Superior temporal gyrus (tissue), 1 donor: ENCODE measurements at regions not wholly inside any gene's neighbourhood (a gene's known extent, or its start where the extent isn't known, plus 50 kb on each side); places are given as distances from the start of the nearest gene placed in this dataset.

Experiments
- DNase-seq: peaks from one replicate; pipeline ENCODE4 v3.0.0-alpha.2; 2016; ENCODE audit errors: extremely low spot score

DNA sequence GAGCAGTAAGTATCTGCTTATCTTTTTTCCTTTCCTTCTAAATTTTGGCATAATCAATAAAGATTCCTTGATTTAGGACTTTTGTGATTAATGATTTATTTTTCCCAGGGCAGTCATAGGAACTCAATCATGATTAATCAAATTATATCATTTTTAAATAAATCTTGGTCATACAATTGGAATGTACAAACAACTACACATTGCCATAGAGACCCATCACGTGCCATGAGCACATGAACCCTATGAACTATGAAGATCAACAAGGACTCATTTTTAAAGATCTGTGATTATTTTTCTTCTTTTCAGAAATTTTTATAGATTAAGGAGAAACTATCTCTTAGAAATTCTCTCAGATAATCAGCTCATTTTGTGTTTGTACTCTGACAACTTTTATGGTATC, 622.4 kb downstream of the BCKDHB start:
- DNase-seq: no peak

DNA sequence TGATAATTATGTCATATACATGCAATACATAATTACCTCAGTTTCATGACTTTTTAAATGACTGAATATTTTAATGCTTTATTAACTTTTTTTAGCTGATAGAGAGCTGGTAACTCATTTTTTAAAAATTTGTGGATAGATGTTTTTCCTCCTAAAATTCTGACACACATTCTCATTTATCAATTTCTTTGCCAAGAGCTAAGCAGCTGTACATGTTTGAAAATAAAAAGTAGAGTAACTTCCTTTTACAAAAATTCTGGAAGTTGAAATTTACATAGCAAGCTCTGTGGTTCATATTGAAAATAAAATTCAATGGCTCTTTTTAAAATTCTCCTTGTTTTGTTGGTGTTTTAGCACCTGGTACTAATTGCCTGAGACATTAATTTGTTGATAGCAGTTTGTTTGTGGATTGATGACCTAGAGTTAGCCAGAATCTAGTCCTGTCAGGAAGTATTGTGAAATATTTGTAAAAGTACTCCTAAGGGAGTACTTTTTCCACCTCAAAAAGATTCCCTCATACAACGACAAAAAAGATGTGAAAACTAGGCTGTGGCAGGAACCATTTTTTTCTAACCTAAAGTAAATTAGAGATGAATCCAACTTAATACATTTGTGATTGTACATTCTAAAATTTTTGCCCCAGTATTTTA, 621.8 kb downstream of the BCKDHB start:
- no peak for DNase-seq

DNA sequence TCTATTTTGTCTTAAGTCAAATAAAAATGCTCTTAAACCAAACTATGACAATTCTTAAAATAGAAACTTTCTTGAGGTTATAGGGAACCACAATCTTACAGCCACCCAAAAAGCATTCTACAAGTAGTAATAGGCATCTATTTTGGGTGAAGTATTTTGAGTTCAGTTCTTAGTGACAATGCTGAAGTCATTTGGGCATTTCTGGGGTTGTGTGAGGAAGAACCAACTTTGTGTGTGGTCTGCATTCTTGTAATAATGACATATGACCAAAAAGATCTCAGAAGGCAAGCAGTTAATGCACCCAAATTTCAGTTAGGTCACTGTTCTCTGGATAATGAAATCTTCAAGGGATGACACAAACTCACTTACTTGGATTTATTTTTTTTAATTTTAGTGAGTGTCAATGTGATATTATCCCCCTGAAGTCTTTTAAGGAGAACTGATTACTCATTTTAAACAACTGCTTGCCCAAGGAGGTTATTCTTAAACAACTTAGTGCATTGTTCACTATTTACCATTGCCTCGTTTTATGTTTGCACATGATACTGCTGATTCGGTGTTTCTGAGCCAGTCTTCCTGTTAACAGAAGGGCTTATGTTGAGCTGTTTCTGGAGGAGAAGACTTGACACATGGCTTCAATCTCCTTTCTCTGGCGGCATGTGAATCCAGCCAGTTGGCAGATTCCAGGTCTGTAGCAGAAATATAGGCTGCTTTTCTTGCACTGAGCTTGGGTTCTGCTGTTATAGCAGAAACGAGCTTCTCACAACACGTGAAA, 618.9 kb downstream of the BCKDHB start:
- no peak for DNase-seq

DNA sequence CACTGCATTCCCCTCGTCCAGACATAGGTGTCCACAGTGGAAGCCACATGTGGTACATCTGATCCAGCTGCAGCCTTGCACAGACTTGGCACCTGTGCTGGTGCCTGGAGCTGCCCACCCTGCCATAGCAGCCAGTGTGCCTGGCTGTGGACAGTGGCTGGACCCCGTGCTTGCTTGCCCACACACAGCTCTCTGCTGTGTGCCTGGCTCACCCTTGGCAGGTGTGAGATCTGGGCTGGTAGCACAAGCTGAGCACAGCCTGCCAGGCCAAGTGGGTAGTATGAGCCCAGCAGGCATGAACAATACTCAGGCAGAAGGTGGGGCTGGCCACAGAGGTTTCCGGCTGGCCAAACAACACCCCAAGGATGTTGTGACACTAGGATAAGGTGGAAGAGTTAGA, 614.4 kb downstream of the BCKDHB start:
- DNase-seq: no peak

DNA sequence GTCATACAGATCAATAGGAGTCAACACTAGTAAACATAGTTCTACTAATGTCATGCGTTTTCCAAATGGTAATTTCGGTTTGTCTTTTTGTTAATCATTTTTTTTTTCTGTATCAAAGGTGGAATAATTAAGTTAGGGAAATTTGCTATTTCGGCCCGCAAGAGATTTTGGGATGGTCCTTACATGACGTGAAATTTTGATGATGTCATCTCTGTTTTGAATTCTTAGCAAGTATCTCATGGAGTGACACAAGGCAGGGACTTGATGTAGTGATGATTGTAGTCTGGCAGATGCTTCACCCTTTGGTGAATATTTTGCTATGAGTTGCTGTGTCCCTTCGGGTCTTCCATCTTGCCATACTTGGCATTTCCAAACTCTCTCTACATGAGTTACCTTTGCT, 608.0 kb downstream of the BCKDHB start:
- no peak for DNase-seq

DNA sequence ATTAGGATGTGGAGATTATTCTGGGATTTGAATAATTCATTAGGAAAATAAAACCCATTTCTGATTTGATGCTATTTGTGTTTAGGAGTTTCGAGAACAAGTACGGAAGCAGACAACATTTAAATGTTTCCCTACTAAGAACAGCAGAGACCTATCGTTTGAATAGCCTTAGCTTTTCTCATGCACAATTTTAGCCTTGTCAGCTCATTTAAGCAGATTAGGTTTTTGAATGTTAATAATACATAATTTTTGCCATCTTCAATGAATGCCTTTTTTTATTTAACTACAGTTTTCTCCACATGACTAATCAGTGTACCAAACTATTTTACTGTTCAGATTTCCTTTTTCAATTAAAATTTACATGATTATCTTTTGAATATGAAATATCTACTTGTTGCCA, 592.0 kb downstream of the BCKDHB start:
- DNase-seq: no peak

DNA sequence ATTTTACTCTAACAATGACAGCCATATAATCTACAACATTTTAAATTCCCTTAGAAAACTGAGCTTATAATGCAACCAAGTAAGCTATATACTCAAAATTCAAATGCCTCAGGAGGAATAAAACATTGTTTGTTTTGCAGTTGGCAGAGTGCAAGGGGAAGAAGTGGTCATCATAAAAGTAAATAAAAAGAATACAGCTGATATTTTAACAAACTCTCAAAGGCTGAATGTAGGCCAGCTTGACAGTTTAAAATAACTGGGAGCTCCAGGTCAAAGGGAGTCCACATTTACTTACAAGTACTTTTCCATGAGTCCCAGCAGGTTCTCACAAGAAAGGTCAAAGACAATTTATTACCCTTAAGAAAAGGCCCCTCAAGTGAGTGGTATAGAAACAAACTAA, 589.8 kb downstream of the BCKDHB start:
- no peak for DNase-seq

DNA sequence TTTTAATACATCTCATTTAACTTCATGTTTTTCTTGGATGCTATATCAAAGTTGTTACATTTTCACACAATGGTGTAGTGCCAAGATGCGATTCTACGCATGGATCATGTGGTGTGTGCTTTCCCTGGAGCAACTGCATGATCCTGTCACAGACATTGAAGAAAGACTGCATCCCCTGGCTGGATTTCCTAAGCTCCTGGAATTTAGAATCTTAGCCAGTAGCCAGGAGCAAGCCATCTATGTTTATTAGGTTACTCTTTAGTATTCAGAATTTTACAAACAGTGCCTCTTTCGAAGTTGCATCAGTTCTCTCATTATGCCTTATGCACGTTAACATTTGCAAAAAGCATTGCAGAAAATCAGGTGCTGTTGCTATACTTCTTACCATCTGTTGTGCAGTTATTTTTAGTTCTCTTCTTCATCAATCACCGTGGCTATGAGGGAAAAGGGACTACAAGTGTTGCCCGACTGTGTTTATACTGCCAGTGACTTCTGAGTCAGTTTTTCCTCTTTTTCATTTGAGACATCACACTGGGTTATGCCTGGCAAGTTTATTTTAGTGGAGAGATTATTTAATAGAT, 584.2 kb downstream of the BCKDHB start:
- no peak for DNase-seq

DNA sequence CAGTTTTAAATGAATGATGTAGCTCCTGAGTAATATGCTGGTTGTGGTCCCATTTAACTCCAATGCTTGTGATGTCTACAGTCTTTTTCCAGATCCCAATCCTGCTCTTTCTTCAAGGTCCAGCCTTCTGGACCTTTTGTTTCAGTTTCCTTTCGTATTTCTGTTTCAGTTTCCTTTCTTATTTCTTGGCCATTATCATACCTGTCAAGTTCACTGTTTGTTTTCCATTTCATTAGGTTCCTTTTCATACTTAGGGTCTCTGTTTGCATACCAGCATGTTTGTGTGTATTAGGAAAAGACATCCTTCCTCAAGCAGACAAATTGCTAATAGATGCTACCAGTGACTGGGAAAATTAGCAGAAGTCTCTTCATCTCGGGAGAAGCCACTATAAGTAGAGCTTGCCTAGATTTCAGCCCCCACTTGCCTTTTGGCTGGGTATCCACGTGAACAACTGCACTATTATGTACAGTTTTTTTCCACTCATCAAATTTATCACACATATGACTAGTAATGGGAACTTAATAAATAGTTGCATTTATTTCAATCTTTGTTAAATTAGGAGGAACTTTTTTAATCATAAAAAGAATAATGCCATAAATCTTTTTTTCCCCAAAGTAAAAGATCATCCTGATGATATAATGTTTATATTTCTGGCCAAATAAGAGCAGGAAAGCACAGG, 583.4 kb downstream of the BCKDHB start:
- DNase-seq: no peak

DNA sequence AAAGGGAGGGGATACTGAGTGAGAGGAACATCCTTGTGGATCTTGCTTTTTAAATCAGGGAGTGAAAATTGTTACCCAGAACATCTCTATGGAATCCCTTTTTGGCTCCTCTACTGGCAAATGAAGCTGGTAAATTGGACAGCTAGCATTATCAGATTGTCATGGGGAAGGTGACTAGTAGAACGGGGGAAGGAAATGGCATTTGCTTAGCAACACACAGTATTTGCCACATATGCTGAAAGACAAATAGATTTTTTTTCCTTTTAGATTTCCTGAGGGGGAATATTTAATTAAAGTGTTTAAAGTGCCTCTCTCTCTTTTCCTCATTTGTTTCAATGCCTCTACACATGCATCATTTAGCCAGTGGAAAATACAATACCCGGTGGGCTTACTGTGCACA, 573.5 kb downstream of the BCKDHB start:
- no peak for DNase-seq

DNA sequence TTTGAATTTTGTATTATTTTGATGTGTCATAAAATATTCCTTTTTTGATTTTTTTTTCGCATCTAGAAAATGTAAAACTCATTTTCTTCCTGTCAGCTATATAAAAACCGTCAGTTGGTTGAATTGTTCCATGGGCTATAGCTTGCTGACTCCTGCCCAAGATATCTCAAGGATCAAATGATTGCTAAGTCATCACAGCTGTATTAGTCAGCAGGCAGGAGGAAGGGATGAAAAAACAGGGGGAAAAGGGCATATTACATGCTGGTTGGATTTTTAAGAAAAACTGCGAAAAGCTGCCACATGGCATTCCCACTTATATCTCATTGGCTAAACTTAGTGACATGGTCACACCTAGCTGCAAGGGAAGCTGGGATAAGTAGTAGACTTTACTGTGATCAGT, 569.9 kb downstream of the BCKDHB start:
- no peak for DNase-seq

DNA sequence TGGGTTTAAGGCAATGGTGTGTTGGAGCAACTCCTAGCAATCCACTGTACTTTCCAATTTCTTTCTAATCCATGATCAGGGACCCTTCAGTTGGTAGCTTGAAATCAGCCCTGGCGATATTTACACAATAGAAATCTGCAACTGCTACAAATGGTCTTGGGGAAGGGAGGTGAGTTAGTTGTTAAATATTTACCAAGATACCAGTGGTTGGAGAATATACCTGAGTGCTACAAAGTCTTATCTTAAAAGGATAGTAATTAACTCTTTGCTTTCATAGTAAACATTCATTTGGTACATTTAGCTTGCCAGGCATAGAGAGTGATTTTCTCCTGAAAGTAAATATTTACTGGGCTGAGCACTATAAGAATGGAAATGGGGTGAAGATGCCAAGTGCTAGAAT, 568.2 kb downstream of the BCKDHB start:
- DNase-seq: no peak

DNA sequence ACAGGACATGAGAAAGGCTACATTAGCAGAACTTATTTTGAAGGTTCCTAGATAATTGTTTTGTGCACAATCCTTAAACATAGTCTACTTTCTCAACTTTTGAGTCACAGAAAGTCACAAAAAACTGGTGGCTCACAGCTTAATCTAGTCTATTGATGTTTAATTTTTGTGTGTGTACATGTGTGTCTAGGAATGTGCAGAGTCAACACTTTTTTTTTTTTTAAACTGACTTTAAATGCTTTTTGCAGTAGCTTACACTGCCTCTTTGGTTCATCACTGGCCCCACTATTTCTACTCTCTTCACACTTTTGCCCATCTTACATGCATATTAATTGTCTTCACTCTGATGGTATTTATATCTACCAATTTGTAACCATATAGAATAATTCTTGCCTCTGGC, 566.9 kb downstream of the BCKDHB start:
- DNase-seq: no peak

DNA sequence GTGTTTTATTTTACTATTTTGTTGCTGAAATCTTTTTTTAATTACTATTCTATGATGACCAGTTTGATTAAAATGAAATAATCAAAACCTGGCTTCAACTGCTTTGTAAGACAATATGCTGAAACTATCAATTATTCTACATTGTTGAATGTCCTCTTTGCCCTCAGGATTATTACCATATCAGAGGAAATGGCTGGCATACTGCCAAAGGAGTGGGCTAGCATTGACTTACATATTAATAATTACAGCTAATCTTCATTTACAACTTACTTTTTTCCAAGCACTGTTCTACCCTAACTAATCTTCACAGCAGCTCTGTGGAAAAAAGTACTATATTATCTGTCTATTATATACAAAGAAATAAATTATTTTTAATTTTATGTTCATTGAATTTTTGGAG, 560.5 kb downstream of the BCKDHB start:
- DNase-seq: no peak

DNA sequence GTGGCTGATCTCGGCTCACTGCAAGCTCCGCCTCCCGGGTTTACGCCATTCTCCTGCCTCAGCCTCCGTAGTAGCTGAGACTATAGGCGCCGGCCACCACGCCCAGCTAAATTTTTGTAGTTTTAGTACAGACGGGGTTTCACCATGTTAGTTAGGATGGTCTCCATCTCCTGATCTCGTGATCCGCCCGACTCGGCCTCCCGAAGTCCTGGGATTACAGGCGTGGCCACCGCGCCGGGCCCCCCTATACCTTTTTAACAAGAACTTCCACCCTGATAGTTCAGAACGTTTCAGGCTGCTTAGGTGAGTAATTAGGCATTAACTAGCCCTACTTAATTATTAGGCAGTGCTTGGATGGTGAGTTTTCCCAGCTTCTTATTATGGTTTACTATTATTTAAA, 552.5 kb downstream of the BCKDHB start:
- DNase-seq: no peak

DNA sequence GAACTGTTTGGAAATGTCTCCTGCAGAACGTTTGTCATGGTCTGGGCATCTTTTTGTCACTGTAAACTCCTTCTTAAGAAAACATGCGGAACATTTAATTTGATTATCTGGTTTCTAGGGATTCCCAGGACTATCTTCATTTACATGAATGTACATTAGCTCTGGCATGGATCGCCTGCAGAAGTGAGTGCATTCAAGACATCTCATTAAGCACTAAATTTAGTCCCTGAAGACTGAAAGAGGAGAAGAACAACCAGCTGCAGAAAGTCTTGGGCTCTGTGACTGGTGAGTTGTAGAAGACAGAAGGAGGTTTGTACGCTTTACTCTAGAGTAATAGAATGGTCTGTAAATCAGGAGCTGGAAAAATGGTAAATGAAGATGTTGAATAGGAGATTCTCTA, 540.7 kb downstream of the BCKDHB start:
- DNase-seq: no peak

DNA sequence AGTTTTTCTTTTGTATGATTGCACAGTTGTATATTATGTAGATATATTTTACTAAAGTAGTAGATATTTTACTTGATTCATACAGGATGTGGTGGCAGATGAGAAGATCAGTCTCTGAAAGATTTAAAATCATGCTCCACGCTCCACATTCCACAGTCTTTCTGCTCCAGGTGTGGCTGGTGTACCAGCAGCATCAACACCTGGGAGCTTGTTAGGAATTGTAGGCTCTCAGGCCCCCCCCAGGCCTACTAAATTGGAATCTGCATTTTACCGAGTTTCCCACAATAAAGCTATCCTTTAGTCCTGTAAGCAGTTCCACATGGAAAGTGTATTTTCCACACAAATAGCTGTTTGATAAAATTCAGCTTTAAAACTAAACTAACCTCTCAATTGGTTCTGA, 537.4 kb downstream of the BCKDHB start:
- DNase-seq: no peak

DNA sequence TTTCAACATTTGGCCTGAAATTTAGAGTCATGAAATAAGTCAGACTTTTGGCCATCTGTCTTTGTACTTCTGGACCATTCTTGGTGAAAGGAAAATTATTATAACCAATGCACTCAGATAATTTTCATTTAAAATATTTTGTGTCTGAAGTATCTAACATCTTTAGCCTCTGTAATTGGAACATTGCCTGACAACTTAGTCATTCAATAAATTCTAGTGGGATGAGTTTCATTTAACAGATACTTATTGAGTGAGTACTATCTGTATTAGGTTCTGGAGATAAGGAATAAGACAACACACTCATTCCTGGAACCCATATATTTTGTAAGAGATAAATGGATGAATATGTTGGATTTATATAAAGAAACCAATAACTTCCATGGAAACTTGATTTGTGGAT, 536.0 kb downstream of the BCKDHB start:
- no peak for DNase-seq

DNA sequence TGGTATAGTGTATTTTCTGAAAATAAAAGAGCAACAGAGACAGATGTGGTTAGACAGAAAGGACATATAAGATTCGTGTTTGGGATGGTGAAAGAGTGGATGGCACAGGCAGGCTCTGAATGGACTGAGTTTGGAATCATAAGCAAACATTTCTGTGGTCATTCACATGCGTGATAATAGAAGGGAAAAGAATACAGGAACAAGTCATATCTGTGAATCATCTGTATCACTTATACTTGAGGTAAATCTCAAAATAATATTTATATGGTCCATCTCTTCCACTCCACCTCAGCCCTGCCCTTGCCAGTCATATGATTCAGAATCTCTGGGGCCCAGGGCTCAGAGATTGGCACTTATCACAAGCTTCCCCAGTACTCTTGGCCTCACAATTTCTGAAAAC, 535.1 kb downstream of the BCKDHB start:
- DNase-seq: no peak

DNA sequence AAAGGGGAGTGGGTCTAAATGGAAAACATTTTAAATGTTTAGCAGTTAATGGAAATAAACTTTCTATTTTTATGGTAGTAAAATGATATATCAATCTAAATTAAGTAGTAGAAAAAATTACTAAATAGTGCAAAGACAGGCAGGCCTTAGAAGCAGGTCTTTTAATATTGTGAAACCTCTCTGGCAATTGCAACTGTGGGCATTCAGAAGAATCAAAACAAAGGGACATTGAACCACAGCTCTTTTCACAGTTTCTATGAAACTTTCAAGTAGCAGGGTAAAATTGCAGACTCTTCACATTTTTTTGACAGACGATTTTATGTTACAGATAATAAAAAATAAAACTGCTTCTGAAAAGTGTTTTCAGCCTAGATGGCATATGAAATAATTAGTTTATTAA, 533.7 kb downstream of the BCKDHB start:
- no peak for DNase-seq

DNA sequence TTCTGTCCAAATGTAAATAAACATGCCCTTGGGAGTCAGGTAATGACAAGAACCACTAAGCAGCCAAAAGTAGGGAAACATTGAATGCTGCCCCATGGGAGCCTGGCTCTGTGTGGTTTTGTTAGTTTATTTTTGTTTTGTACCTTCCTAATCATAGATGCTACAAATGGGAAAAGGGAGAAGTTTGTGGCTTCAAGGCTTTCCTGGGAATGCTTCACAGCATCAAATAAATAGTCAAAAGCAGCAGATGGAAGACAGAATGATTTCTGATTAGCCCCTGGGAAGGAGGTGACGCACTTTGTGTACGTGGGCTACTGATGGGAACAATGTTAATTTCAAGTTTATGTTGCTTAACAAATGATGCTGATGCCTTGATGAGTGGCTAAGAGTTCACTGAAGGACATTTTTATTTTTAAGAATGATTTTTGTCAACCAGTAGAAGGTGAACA, 532.7 kb downstream of the BCKDHB start:
- DNase-seq: no peak

DNA sequence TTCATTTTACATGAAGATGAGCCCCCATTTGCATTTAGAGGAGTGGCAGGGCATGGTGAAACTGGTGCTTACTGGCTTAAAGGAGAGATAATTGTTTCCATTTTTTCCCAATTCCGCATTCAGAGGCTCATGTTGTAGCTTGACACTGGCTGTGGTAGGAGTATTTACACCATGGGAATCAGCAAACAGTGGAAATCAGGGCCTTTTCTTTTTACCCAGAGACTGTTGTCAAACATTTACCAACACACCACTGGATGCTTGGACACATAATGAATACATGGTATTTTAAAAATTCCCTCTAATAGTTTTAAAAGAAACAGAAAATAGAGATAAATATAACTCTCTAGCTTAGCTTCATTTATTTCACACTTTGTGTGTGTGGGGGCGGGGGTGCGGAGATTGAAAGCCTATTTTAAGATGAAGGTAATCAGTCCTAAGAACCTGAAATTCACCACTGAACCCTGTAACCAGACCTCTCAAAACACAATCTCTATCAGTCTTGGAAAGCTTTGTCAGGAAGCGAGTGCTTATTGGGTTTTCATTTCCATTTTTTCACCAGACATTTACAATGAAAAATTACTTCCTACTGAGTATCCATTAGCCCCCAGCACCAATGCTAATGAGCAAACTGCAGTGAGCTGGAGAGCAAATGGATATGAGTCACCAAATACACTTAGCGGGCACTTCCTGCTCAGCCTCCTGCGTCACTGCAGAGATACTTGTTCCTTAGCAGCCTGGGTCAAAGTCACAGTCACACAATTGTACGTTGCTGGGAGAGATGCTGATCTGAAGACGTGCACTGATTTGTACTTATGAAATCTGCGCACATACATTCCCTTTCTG, 532.0 kb downstream of the BCKDHB start:
- no peak for DNase-seq
